ENCODE measurements at regions not wholly inside any gene's neighbourhood (a gene's known extent, or its start where the extent isn't known, plus 50 kb on each side); places are given as distances from the start of the nearest gene placed in this dataset.

- Histone ChIP-seq H3K9ac (ENCODE audit: low read depth in 1 of 2, low read length in 2 of 2) (no peak overlapping the region), H3K4me1 (ENCODE audit: control insufficient read depth in 2 of 2, insufficient read depth in 2 of 2, low read length in 2 of 2) (peaks cover 10% of the 10 kb centered on the region in 2 donors), H3K27me3 (ENCODE audit: control insufficient read depth in 2 of 2, insufficient read depth in 2 of 2, low read length in 2 of 2) (no peaks in the 10 kb centered on the region), H3K27ac (ENCODE audit: low read depth in 2 of 2, low read length in 2 of 2) (no peak overlapping the region), H3K9me3 (ENCODE audit: control insufficient read depth in 2 of 2, low read length in 2 of 2) (peaks cover 0 to 2% of the 10 kb centered on the region in 2 donors), H3K4me3 (ENCODE audit: low read length in 2 of 2) (no peak overlapping the region), H3K36me3 (ENCODE audit: control insufficient read depth in 2 of 2, insufficient read depth in 2 of 2, low read length in 2 of 2) (no peaks in the 10 kb centered on the region)
Measured at GRCh38 chr2:71747559-71747958, 294.2 kb downstream of the DYSF start.

GRCh38 chr2:71746946-71747501 lies 293.7 kb downstream of the DYSF start:
- no peak overlapping the region for H3K4me3 ChIP-seq (ENCODE audit: low read length in 2 of 2)
- no peak overlapping the region for H3K27ac ChIP-seq (ENCODE audit: low read depth in 2 of 2, low read length in 2 of 2)
- H3K9ac ChIP-seq (ENCODE audit: low read depth in 1 of 2, low read length in 2 of 2): no peak overlapping the region
- no peaks in the 10 kb centered on the region for H3K27me3 ChIP-seq (ENCODE audit: control insufficient read depth in 2 of 2, insufficient read depth in 2 of 2, low read length in 2 of 2)
- H3K4me1 ChIP-seq (ENCODE audit: control insufficient read depth in 2 of 2, insufficient read depth in 2 of 2, low read length in 2 of 2): peaks cover 10% of the 10 kb centered on the region in 2 donors
- H3K36me3 ChIP-seq (ENCODE audit: control insufficient read depth in 2 of 2, insufficient read depth in 2 of 2, low read length in 2 of 2): no peaks in the 10 kb centered on the region
- peaks cover 0 to 2% of the 10 kb centered on the region in 2 donors for H3K9me3 ChIP-seq (ENCODE audit: control insufficient read depth in 2 of 2, low read length in 2 of 2)

- Histone ChIP-seq H3K27me3 (ENCODE audit: control insufficient read depth in 2 of 2, insufficient read depth in 2 of 2, low read length in 2 of 2) (no peaks in the 10 kb centered on the region), H3K9ac (ENCODE audit: low read depth in 1 of 2, low read length in 2 of 2) (no peak overlapping the region), H3K36me3 (ENCODE audit: control insufficient read depth in 2 of 2, insufficient read depth in 2 of 2, low read length in 2 of 2) (no peaks in the 10 kb centered on the region), H3K27ac (ENCODE audit: low read depth in 2 of 2, low read length in 2 of 2) (no peak overlapping the region), H3K9me3 (ENCODE audit: control insufficient read depth in 2 of 2, low read length in 2 of 2) (no peaks in the 10 kb centered on the region), H3K4me1 (ENCODE audit: control insufficient read depth in 2 of 2, insufficient read depth in 2 of 2, low read length in 2 of 2) (peaks cover 10% of the 10 kb centered on the region in 2 donors), H3K4me3 (ENCODE audit: low read length in 2 of 2) (no peak overlapping the region)
Measured at GRCh38 chr2:71744781-71745180, 291.4 kb downstream of the DYSF start.

GRCh38 chr2:71743995-71744675 lies 290.8 kb downstream of the DYSF start:
- Histone ChIP-seq H3K4me3 (ENCODE audit: low read length in 2 of 2) (no peak overlapping the region), H3K36me3 (ENCODE audit: control insufficient read depth in 2 of 2, insufficient read depth in 2 of 2, low read length in 2 of 2) (no peaks in the 10 kb centered on the region), H3K27me3 (ENCODE audit: control insufficient read depth in 2 of 2, insufficient read depth in 2 of 2, low read length in 2 of 2) (no peaks in the 10 kb centered on the region), H3K27ac (ENCODE audit: low read depth in 2 of 2, low read length in 2 of 2) (no peak overlapping the region), H3K9me3 (ENCODE audit: control insufficient read depth in 2 of 2, low read length in 2 of 2) (no peaks in the 10 kb centered on the region), H3K9ac (ENCODE audit: low read depth in 1 of 2, low read length in 2 of 2) (no peak overlapping the region), H3K4me1 (ENCODE audit: control insufficient read depth in 2 of 2, insufficient read depth in 2 of 2, low read length in 2 of 2) (peaks cover 10% of the 10 kb centered on the region in 2 donors)

GRCh38 chr2:71742953-71743601 lies 289.7 kb downstream of the DYSF start:
- Histone ChIP-seq H3K36me3 (ENCODE audit: control insufficient read depth in 2 of 2, insufficient read depth in 2 of 2, low read length in 2 of 2) (no peaks in the 10 kb centered on the region), H3K27ac (ENCODE audit: low read depth in 2 of 2, low read length in 2 of 2) (peak overlapping the region in 1 of 2 donors; percentile 5), H3K4me1 (ENCODE audit: control insufficient read depth in 2 of 2, insufficient read depth in 2 of 2, low read length in 2 of 2) (peaks cover 10% of the 10 kb centered on the region in 2 donors), H3K9me3 (ENCODE audit: control insufficient read depth in 2 of 2, low read length in 2 of 2) (no peaks in the 10 kb centered on the region), H3K27me3 (ENCODE audit: control insufficient read depth in 2 of 2, insufficient read depth in 2 of 2, low read length in 2 of 2) (no peaks in the 10 kb centered on the region), H3K4me3 (ENCODE audit: low read length in 2 of 2) (no peak overlapping the region), H3K9ac (ENCODE audit: low read depth in 1 of 2, low read length in 2 of 2) (no peak overlapping the region)

GRCh38 chr2:71736986-71737385 lies 283.6 kb downstream of the DYSF start:
- Histone ChIP-seq H3K27ac (ENCODE audit: low read depth in 2 of 2, low read length in 2 of 2) (no peak overlapping the region), H3K4me3 (ENCODE audit: low read length in 2 of 2) (no peak overlapping the region), H3K27me3 (ENCODE audit: control insufficient read depth in 2 of 2, insufficient read depth in 2 of 2, low read length in 2 of 2) (no peaks in the 10 kb centered on the region)

GRCh38 chr2:71736091-71736861 lies 282.9 kb downstream of the DYSF start:
- Histone ChIP-seq H3K36me3 (ENCODE audit: control insufficient read depth in 2 of 2, insufficient read depth in 2 of 2, low read length in 2 of 2) (no peaks in the 10 kb centered on the region), H3K4me1 (ENCODE audit: control insufficient read depth in 2 of 2, insufficient read depth in 2 of 2, low read length in 2 of 2) (no peaks in the 10 kb centered on the region), H3K4me3 (ENCODE audit: low read length in 2 of 2) (no peak overlapping the region), H3K9ac (ENCODE audit: low read depth in 1 of 2, low read length in 2 of 2) (no peak overlapping the region), H3K9me3 (ENCODE audit: control insufficient read depth in 2 of 2, low read length in 2 of 2) (no peaks in the 10 kb centered on the region), H3K27ac (ENCODE audit: low read depth in 2 of 2, low read length in 2 of 2) (no peak overlapping the region), H3K27me3 (ENCODE audit: control insufficient read depth in 2 of 2, insufficient read depth in 2 of 2, low read length in 2 of 2) (no peaks in the 10 kb centered on the region)

More at GRCh38 chr2:71736986-71737385, 283.6 kb downstream of the DYSF start:
- Histone ChIP-seq H3K36me3 (ENCODE audit: control insufficient read depth in 2 of 2, insufficient read depth in 2 of 2, low read length in 2 of 2) (no peaks in the 10 kb centered on the region), H3K9ac (ENCODE audit: low read depth in 1 of 2, low read length in 2 of 2) (no peak overlapping the region), H3K9me3 (ENCODE audit: control insufficient read depth in 2 of 2, low read length in 2 of 2) (no peaks in the 10 kb centered on the region), H3K4me1 (ENCODE audit: control insufficient read depth in 2 of 2, insufficient read depth in 2 of 2, low read length in 2 of 2) (no peaks in the 10 kb centered on the region)

All from mucosa of rectum (tissue), 2 donors.